Activated B cell treated with CpG ODN at 0.5 μM for 24 hours (primary cell): ENCODE measurements at regions not wholly inside any gene's neighbourhood (a gene's known extent, or its start where the extent isn't known, plus 50 kb on each side); places are given as distances from the start of the nearest gene placed in this dataset.

Source experiments
- ATAC-seq: fragments of 200-7000 bp; cut with Tn5 transposase; one replicate; pipeline ENCODE4 v1.10.0; 2021; ENCODE audit warnings: low read depth, mild to moderate bottlenecking, moderate library complexity
- CTCF ChIA-PET: fragments of 350-600 bp; sonication (Branson Sonifier 250); formaldehyde crosslinking; loops from one replicate; lab custom pipeline; 2021; ENCODE audit warnings: antibody characterized with exemption; lab: Charles Lee
- POLR2A ChIA-PET: fragments of 350-600 bp; sonication (Branson Sonifier 250); formaldehyde crosslinking; loops from one replicate; lab custom pipeline; 2021; ENCODE audit warnings: antibody characterized with exemption; lab: Charles Lee
- DNase-seq: peaks from one replicate; pipeline ENCODE4 v3.0.0; 2022
- H3K27ac Mint-ChIP-seq: one replicate; pipeline ENCODE4 v1.8.0; 2020; ENCODE audit warnings: mixed read lengths
- H3K27me3 Mint-ChIP-seq: one replicate; pipeline ENCODE4 v1.8.0; 2021; ENCODE audit warnings: mixed read lengths
- H3K36me3 Mint-ChIP-seq: one replicate; pipeline ENCODE4 v1.8.0; 2021; ENCODE audit warnings: low read depth, mixed read lengths
- H3K4me1 Mint-ChIP-seq: one replicate; pipeline ENCODE4 v1.8.0; 2021; ENCODE audit warnings: mixed read lengths
- H3K4me3 Mint-ChIP-seq: one replicate; pipeline ENCODE4 v1.8.0; 2020; ENCODE audit warnings: mild to moderate bottlenecking, mixed read lengths
- H3K9me3 Mint-ChIP-seq: one replicate; pipeline ENCODE4 v1.8.0; 2020; ENCODE audit warnings: mixed read lengths
- intact Hi-C: fragments of 100-400 bp; cut with micrococcal nuclease; formaldehyde crosslinking; loops from one replicate; pipeline ENCODE4 v1.15.1; 2024
- TF ChIP-seq, protein P1 (sequence below): fragments of 200-600 bp; IDR thresholded peaks from one replicate; pipeline ENCODE4 v1.8.0; 2022; ENCODE audit warnings: antibody characterized with exemption, mild to moderate bottlenecking

DNA sequence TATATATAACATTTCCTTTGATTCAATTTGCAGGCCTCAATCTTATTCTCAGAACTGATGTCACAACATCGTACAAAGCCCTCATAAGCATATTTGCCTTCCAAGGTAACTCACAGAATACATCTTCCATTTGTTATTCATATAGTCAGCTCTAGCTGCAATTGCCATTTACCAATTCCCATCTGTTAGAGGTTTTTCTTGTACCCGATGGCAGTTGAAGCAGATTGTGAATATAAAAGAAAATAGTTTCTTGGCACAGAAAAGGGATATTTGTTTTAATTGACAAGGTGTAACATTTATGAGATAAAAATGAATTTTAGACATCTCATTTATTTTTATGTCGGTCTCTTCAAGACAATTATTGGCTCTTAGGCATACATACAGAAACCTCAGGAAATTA lies 311.3 kb downstream of the TRIML1 start:
- no peak overlapping the region for H3K4me3 Mint-ChIP-seq
- no peaks in the 10 kb centered on the region for H3K4me1 Mint-ChIP-seq
- no peaks in the 10 kb centered on the region for H3K27me3 Mint-ChIP-seq
- H3K9me3 Mint-ChIP-seq, result peaks cover 5% of the 10 kb centered on the region
- DNase-seq (no peak), ATAC-seq (no peak)
- no peak overlapping the region for H3K27ac Mint-ChIP-seq
- TF ChIP-seq, protein P1, sequence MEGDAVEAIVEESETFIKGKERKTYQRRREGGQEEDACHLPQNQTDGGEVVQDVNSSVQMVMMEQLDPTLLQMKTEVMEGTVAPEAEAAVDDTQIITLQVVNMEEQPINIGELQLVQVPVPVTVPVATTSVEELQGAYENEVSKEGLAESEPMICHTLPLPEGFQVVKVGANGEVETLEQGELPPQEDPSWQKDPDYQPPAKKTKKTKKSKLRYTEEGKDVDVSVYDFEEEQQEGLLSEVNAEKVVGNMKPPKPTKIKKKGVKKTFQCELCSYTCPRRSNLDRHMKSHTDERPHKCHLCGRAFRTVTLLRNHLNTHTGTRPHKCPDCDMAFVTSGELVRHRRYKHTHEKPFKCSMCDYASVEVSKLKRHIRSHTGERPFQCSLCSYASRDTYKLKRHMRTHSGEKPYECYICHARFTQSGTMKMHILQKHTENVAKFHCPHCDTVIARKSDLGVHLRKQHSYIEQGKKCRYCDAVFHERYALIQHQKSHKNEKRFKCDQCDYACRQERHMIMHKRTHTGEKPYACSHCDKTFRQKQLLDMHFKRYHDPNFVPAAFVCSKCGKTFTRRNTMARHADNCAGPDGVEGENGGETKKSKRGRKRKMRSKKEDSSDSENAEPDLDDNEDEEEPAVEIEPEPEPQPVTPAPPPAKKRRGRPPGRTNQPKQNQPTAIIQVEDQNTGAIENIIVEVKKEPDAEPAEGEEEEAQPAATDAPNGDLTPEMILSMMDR, result no peak
- POLR2A ChIA-PET, result no interaction called here
- no peaks in the 10 kb centered on the region for H3K36me3 Mint-ChIP-seq
- CTCF ChIA-PET, result no interaction called here
- intact Hi-C loops, result no loop called here

DNA sequence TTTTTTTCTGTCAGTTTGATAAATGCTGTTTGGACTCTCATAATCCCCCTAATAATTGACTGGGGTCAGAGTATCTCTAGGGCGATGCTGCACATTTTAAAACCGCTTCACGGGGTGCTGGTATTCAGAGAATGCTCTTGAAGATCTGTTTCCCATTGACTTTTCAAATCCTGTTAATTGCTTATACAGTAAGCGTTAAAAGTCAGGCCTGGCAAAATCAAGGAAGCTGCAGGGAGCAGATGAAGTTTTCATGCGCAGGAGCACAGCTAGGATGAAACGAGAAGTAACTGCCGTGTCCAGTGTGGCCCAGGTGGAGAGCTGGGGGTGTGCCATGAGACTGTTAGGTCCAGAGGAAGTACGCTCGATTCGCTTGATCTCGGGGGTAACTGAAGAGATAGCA lies 312.9 kb downstream of the TRIML1 start:
- no peaks in the 10 kb centered on the region for H3K4me1 Mint-ChIP-seq
- TF ChIP-seq, protein P1, result no peak
- DNase-seq (no peak), ATAC-seq (no peak)
- no peaks in the 10 kb centered on the region for H3K36me3 Mint-ChIP-seq
- H3K27me3 Mint-ChIP-seq, result no peaks in the 10 kb centered on the region
- no peak overlapping the region for H3K27ac Mint-ChIP-seq
- no peak overlapping the region for H3K4me3 Mint-ChIP-seq
- ChIA-PET CTCF (no interaction called here), POLR2A (no interaction called here)
- intact Hi-C loops, result no loop called here
- peaks cover 5% of the 10 kb centered on the region for H3K9me3 Mint-ChIP-seq

DNA sequence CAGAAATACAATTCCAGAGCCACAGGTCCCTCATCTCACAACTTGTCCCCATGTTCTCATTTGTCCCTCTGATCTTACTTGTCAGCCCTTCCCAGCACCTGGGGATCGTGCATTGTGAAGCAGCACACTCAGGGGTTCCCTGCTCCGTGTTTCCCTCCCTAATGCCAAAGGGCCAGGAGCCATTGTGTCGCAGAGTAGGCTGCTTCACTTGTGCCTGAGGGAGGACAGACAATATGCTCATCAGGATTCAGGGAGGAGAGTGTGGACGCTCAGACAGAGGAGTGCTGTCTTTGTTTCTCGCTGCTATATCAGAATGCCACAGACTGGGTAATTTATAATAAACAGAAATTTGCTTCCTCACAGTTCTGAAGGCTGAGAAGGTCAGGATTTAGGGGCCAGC lies 315.3 kb downstream of the TRIML1 start:
- ChIA-PET POLR2A (no interaction called here), CTCF (no interaction called here)
- no peak overlapping the region for H3K27ac Mint-ChIP-seq
- no peak overlapping the region for H3K4me3 Mint-ChIP-seq
- no peaks in the 10 kb centered on the region for H3K4me1 Mint-ChIP-seq
- no peak for ATAC-seq
- TF ChIP-seq, protein P1, result no peak
- H3K9me3 Mint-ChIP-seq, result peaks cover 9% of the 10 kb centered on the region
- intact Hi-C loops, result no loop called here
- no peaks in the 10 kb centered on the region for H3K27me3 Mint-ChIP-seq
- H3K36me3 Mint-ChIP-seq, result no peaks in the 10 kb centered on the region
- no peak for DNase-seq

GRCh38 chr4:188455062-188455752 lies 316.0 kb downstream of the TRIML1 start:
- TF ChIP-seq, protein P1, result no peak
- POLR2A ChIA-PET, result no interaction called here
- CTCF ChIA-PET, result no interaction called here
- Mint-ChIP-seq H3K27ac (no peak overlapping the region), H3K4me3 (no peak overlapping the region), H3K4me1 (no peaks in the 10 kb centered on the region), H3K36me3 (no peaks in the 10 kb centered on the region), H3K9me3 (peaks cover 11% of the 10 kb centered on the region), H3K27me3 (no peaks in the 10 kb centered on the region)
- ATAC-seq (no peak), DNase-seq (no peak)
- intact Hi-C loops, result no loop called here

- no peaks in the 10 kb centered on the region for H3K36me3 Mint-ChIP-seq
These were observed 320.1 kb downstream of the TRIML1 start for GRCh38 chr4:188459381-188459780.

More at GRCh38 chr4:188459381-188459780, 320.1 kb downstream of the TRIML1 start:
- intact Hi-C loops, result no loop called here
- no peaks in the 10 kb centered on the region for H3K4me1 Mint-ChIP-seq
- CTCF ChIA-PET, result no interaction called here
- H3K27ac Mint-ChIP-seq, result no peak overlapping the region
- no peaks in the 10 kb centered on the region for H3K27me3 Mint-ChIP-seq
- TF ChIP-seq, protein P1, result no peak
- no peak overlapping the region for H3K4me3 Mint-ChIP-seq
- ATAC-seq, result no peak
- no peak for DNase-seq
- peaks cover 18% of the 10 kb centered on the region for H3K9me3 Mint-ChIP-seq
- POLR2A ChIA-PET, result no interaction called here
